HFFc6 (cell line): ENCODE measurements at regions not wholly inside any gene's neighbourhood (a gene's known extent, or its start where the extent isn't known, plus 50 kb on each side); places are given as distances from the start of the nearest gene placed in this dataset.

Experiments used
- DNase-seq: peaks from one replicate; pipeline ENCODE4 v3.0.0-alpha.2; 2018
- H3K27ac Mint-ChIP-seq: 2 replicates; pipeline ENCODE4 v1.8.0; 2020; ENCODE audit warnings: mild to moderate bottlenecking, mixed read lengths
- H3K27me3 Mint-ChIP-seq: 2 replicates; pipeline ENCODE4 v1.8.0; 2021; ENCODE audit warnings: mild to moderate bottlenecking, moderate library complexity, mixed read lengths; ENCODE audit not compliant: insufficient read depth
- H3K36me3 Mint-ChIP-seq: 2 replicates; pipeline ENCODE4 v1.8.0; 2021; ENCODE audit warnings: low read depth, mixed read lengths
- H3K4me1 Mint-ChIP-seq: 2 replicates; pipeline ENCODE4 v1.8.0; 2020; ENCODE audit warnings: low read depth, mixed read lengths
- H3K4me3 Mint-ChIP-seq: 2 replicates; pipeline ENCODE4 v1.8.0; 2020; ENCODE audit warnings: mild to moderate bottlenecking, moderate library complexity, mixed read lengths
- H3K9me3 Mint-ChIP-seq: 2 replicates; pipeline ENCODE4 v1.8.0; 2020; ENCODE audit warnings: mild to moderate bottlenecking, mixed read lengths
- CTCF ChIP-seq: fragments of 200-600 bp; sonication (generic); IDR thresholded peaks from 2 replicates; pipeline ENCODE4 v1.5.0; 2021; ENCODE audit warnings: antibody characterized with exemption, mild to moderate bottlenecking

GRCh38 chr4:117957571-117957970 lies 76.7 kb upstream of the NDST3 start:
- DNase-seq: no peak
- no peak overlapping the region for H3K27ac Mint-ChIP-seq
- H3K27me3 Mint-ChIP-seq: no peaks in the 10 kb centered on the region; the same call in 1 of the 2 replicates
- no peak overlapping the region for H3K4me3 Mint-ChIP-seq
- peaks cover 10% of the 10 kb centered on the region for H3K9me3 Mint-ChIP-seq
- H3K4me1 Mint-ChIP-seq: no peaks in the 10 kb centered on the region
- no peaks in the 10 kb centered on the region for H3K36me3 Mint-ChIP-seq
- no peak for TF ChIP-seq CTCF

DNA sequence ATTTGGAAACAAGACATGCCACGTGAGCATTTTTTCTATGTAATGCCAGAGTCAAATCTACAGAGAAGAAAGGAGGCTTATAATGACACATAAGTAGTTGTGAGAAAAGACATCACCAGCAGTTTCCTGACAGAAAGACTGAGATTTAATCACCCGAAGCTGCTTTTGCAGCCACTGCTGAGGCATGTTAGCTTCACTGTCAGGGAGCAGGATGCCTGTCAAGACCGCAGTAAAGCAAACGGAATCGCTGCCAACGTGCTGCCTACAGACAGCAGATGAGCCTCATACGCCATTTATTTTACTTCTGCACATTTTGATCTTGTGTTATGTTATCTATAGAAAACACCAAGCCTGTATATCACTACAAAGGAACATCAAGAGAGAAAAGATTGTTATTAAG lies 68.7 kb upstream of the NDST3 start:
- no peak for TF ChIP-seq CTCF
- no peaks in the 10 kb centered on the region; the same call in 1 of the 2 replicates for H3K27me3 Mint-ChIP-seq
- no peaks in the 10 kb centered on the region for H3K36me3 Mint-ChIP-seq
- no peaks in the 10 kb centered on the region for H3K4me1 Mint-ChIP-seq
- no peaks in the 10 kb centered on the region; the same call in 1 of the 2 replicates for H3K9me3 Mint-ChIP-seq
- H3K27ac Mint-ChIP-seq: no peak overlapping the region
- no peak for DNase-seq
- no peak overlapping the region for H3K4me3 Mint-ChIP-seq

- H3K4me3 Mint-ChIP-seq: no peak overlapping the region
These were observed 65.7 kb upstream of the NDST3 start for GRCh38 chr4:117968606-117969005.

GRCh38 chr4:117971403-117971802 lies 62.9 kb upstream of the NDST3 start:
- no peaks in the 10 kb centered on the region for H3K36me3 Mint-ChIP-seq
- no peak overlapping the region for H3K27ac Mint-ChIP-seq
- H3K4me3 Mint-ChIP-seq: no peak overlapping the region
- DNase-seq: no peak
- no peaks in the 10 kb centered on the region; the same call in 1 of the 2 replicates for H3K9me3 Mint-ChIP-seq
- TF ChIP-seq CTCF: no peak
- H3K4me1 Mint-ChIP-seq: no peaks in the 10 kb centered on the region
- peaks cover 1% of the 10 kb centered on the region for H3K27me3 Mint-ChIP-seq

More at GRCh38 chr4:117968606-117969005, 65.7 kb upstream of the NDST3 start:
- Mint-ChIP-seq H3K36me3 (no peaks in the 10 kb centered on the region), H3K4me1 (no peaks in the 10 kb centered on the region), H3K27me3 (peaks cover 1% of the 10 kb centered on the region), H3K9me3 (no peaks in the 10 kb centered on the region), H3K27ac (no peak overlapping the region)
- no peak for DNase-seq
- TF ChIP-seq CTCF: no peak

- Mint-ChIP-seq H3K27ac (no peak overlapping the region), H3K4me1 (no peaks in the 10 kb centered on the region), H3K9me3 (no peaks in the 10 kb centered on the region; the same call in 1 of the 2 replicates), H3K27me3 (no peaks in the 10 kb centered on the region), H3K4me3 (no peak overlapping the region), H3K36me3 (no peaks in the 10 kb centered on the region)
- TF ChIP-seq CTCF: no peak
- no peak for DNase-seq
These were observed 50.5 kb upstream of the NDST3 start for GRCh38 chr4:117983541-117984365.
